ENCODE measurements at regions not wholly inside any gene's neighbourhood (a gene's known extent, or its start where the extent isn't known, plus 50 kb on each side); places are given as distances from the start of the nearest gene placed in this dataset.

GRCh38 chr4:126851391-126851790, 781.4 kb upstream of the INTU start:
- no CpG with 5 or more reads among the region's 1 CpG for WGBS (ENCODE audit: insufficient coverage)
- H4K20me1 ChIP-seq (ENCODE audit: control insufficient read depth, insufficient read depth, low read length, poor library complexity, severe bottlenecking), result no peaks in the 10 kb centered on the region
- no peak for DNase-seq
- H3K27me3 ChIP-seq (replicated peaks in 1 of 4; ENCODE audit: control extremely low read depth in 1 of 4, control insufficient read depth in 3 of 4, insufficient read depth in 4 of 4, low read length in 3 of 4), result no peaks in the 10 kb centered on the region
- H3K27ac ChIP-seq (ENCODE audit: low read length in 2 of 2), result no peak overlapping the region
- H3K4me1 ChIP-seq (ENCODE audit: control insufficient read depth in 2 of 2, insufficient read depth in 2 of 2, low read length in 2 of 2), result no peaks in the 10 kb centered on the region
- H3K4me2 ChIP-seq (replicated peaks; ENCODE audit: low read depth, low read length, poor library complexity, severe bottlenecking), result no peak overlapping the region
- Mint-ChIP-seq H3K27me3 (no peaks in the 10 kb centered on the region), H3K4me3 (no peak overlapping the region), H3K27ac (no peak overlapping the region), H3K4me1 (no peaks in the 10 kb centered on the region), H3K9me3 (ENCODE audit: insufficient read depth) (no peaks in the 10 kb centered on the region)
- intact Hi-C loops (cut with micrococcal nuclease), result no loop called here
- no peak for TF ChIP-seq EZH2 (IDR thresholded peaks at IDR 0.05; ENCODE audit: borderline replicate concordance, insufficient read depth, low read depth, low read length, poor library complexity, severe bottlenecking)
- TF ChIP-seq CTCF (IDR thresholded peaks at IDR 0.05), result no peak
- ATAC-seq (ENCODE audit: low read depth), result no peak
- H3K79me2 ChIP-seq (ENCODE audit: control insufficient read depth, insufficient read depth, low read length), result no peaks in the 10 kb centered on the region
- H3K9me3 ChIP-seq (ENCODE audit: control extremely low read depth in 1 of 3, control insufficient read depth in 2 of 3, insufficient read depth in 1 of 3, low read length in 2 of 3), result peaks cover 0 to 1% (median 0%) of the 10 kb centered on the region in 3 donors
- no peaks in the 10 kb centered on the region for H3K36me3 ChIP-seq (replicated peaks in 1 of 2; ENCODE audit: control extremely low read depth in 1 of 2, control insufficient read depth in 1 of 2, extremely low read depth in 1 of 2, insufficient read depth in 2 of 2, low read length in 1 of 2)
- H3K4me3 ChIP-seq (ENCODE audit: control extremely low read depth in 1 of 5, extremely low read depth in 1 of 5, insufficient read depth in 1 of 5, low read depth in 2 of 5, low read length in 4 of 5), result no peak overlapping the region
- ChIA-PET POLR2A (no interaction called here), CTCF (no interaction called here)
- H3K9ac ChIP-seq (ENCODE audit: low read length), result no peak overlapping the region
- no peak overlapping the region for H2AFZ ChIP-seq (ENCODE audit: insufficient read depth, low read depth, low read length, poor library complexity, severe bottlenecking)

GRCh38 chr4:126853715-126854114, 779.0 kb upstream of the INTU start:
- intact Hi-C loops (cut with micrococcal nuclease), result no loop called here
- H2AFZ ChIP-seq (ENCODE audit: insufficient read depth, low read depth, low read length, poor library complexity, severe bottlenecking), result no peak overlapping the region
- no peak for ATAC-seq (ENCODE audit: low read depth)
- H3K4me3 ChIP-seq (ENCODE audit: control extremely low read depth in 1 of 5, extremely low read depth in 1 of 5, insufficient read depth in 1 of 5, low read depth in 2 of 5, low read length in 4 of 5), result no peak overlapping the region
- H3K36me3 ChIP-seq (replicated peaks in 1 of 2; ENCODE audit: control extremely low read depth in 1 of 2, control insufficient read depth in 1 of 2, extremely low read depth in 1 of 2, insufficient read depth in 2 of 2, low read length in 1 of 2), result no peaks in the 10 kb centered on the region
- H3K79me2 ChIP-seq (ENCODE audit: control insufficient read depth, insufficient read depth, low read length), result no peaks in the 10 kb centered on the region
- no peak for DNase-seq
- H3K4me1 Mint-ChIP-seq, result no peaks in the 10 kb centered on the region
- H3K9ac ChIP-seq (ENCODE audit: low read length), result no peak overlapping the region
- H3K9me3 Mint-ChIP-seq (ENCODE audit: insufficient read depth), result no peaks in the 10 kb centered on the region
- ChIA-PET CTCF (no interaction called here), POLR2A (no interaction called here)
- H3K4me1 ChIP-seq (ENCODE audit: control insufficient read depth in 2 of 2, insufficient read depth in 2 of 2, low read length in 2 of 2), result no peaks in the 10 kb centered on the region
- H3K27me3 Mint-ChIP-seq, result no peaks in the 10 kb centered on the region
- no peaks in the 10 kb centered on the region for H4K20me1 ChIP-seq (ENCODE audit: control insufficient read depth, insufficient read depth, low read length, poor library complexity, severe bottlenecking)
- H3K27ac ChIP-seq (ENCODE audit: low read length in 2 of 2), result no peak overlapping the region
- no peak overlapping the region for H3K27ac Mint-ChIP-seq
- TF ChIP-seq CTCF (IDR thresholded peaks at IDR 0.05), result no peak
- no peak overlapping the region for H3K4me3 Mint-ChIP-seq
- no peaks in the 10 kb centered on the region for H3K27me3 ChIP-seq (replicated peaks in 1 of 4; ENCODE audit: control extremely low read depth in 1 of 4, control insufficient read depth in 3 of 4, insufficient read depth in 4 of 4, low read length in 3 of 4)
- H3K4me2 ChIP-seq (replicated peaks; ENCODE audit: low read depth, low read length, poor library complexity, severe bottlenecking), result no peak overlapping the region
- peaks cover 0 to 1% (median 0%) of the 10 kb centered on the region in 3 donors for H3K9me3 ChIP-seq (ENCODE audit: control extremely low read depth in 1 of 3, control insufficient read depth in 2 of 3, insufficient read depth in 1 of 3, low read length in 2 of 3)

All from B cell (primary cell).